Panc1 (cell line): ENCODE measurements at regions not wholly inside any gene's neighbourhood (a gene's known extent, or its start where the extent isn't known, plus 50 kb on each side); places are given as distances from the start of the nearest gene placed in this dataset.

Experiments
- POLR2AphosphoS5 ChIP-seq: IDR thresholded peaks from 2 replicates; pipeline ENCODE4 v1.6.1; 2012; ENCODE audit warnings: mild to moderate bottlenecking, low read depth, low read length, moderate library complexity
- SIN3A ChIP-seq: IDR thresholded peaks from 2 replicates; pipeline ENCODE4 v1.6.1; 2012; ENCODE audit warnings: low read depth, mild to moderate bottlenecking, low read length, moderate library complexity, borderline replicate concordance; ENCODE audit not compliant: insufficient read depth
- TF ChIP-seq, protein P1 (sequence below): fragments of 450-650 bp; IDR thresholded peaks from 2 replicates; pipeline ENCODE4 v1.5.1; 2017; ENCODE audit warnings: mild to moderate bottlenecking
- TF ChIP-seq, protein P2 (sequence below), 2 experiments: IDR thresholded peaks; 2 replicates each; pipeline ENCODE4 v1.6.1; 2011 to 2012; ENCODE audit warnings: low read depth in 2 of 2, control low read depth in 1 of 2, low read length in 1 of 2, mild to moderate bottlenecking in 1 of 2, moderate library complexity in 1 of 2; ENCODE audit not compliant: insufficient read depth in 1 of 2

DNA sequence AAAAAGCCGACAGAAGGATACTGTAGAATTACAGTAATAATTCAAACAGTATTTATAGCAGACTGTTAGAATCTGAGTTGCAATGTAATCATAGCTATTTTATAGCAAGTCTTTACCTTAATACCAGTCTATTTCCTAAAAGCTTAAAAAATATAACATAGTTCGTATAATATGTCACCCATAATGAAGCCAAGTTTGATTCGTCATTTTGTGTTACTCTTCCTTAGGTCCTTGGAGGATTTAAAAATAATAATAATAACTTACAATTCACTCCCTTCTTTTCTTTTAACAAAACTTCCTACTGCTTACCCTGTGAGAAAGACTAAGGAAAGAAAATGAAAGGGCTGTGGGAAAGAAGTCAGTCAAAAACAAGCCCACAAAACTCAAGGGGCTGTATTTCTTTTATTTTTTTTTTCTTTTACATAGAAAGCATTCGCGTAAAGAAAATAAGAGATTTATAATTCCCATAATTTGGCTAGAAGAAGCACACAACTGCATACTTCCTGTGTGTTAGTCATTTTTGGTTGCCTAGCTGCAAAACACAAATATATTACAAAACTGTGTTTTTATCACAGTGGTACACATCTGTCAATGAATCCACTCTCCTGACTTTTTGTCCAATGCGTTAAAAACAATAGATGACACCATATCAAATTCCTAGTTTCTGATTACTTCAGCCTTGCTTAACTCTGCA lies 187.2 kb upstream of the CELF2 start:
- TF ChIP-seq, protein P1, sequence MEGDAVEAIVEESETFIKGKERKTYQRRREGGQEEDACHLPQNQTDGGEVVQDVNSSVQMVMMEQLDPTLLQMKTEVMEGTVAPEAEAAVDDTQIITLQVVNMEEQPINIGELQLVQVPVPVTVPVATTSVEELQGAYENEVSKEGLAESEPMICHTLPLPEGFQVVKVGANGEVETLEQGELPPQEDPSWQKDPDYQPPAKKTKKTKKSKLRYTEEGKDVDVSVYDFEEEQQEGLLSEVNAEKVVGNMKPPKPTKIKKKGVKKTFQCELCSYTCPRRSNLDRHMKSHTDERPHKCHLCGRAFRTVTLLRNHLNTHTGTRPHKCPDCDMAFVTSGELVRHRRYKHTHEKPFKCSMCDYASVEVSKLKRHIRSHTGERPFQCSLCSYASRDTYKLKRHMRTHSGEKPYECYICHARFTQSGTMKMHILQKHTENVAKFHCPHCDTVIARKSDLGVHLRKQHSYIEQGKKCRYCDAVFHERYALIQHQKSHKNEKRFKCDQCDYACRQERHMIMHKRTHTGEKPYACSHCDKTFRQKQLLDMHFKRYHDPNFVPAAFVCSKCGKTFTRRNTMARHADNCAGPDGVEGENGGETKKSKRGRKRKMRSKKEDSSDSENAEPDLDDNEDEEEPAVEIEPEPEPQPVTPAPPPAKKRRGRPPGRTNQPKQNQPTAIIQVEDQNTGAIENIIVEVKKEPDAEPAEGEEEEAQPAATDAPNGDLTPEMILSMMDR, result no peak
- TF ChIP-seq, protein P2, sequence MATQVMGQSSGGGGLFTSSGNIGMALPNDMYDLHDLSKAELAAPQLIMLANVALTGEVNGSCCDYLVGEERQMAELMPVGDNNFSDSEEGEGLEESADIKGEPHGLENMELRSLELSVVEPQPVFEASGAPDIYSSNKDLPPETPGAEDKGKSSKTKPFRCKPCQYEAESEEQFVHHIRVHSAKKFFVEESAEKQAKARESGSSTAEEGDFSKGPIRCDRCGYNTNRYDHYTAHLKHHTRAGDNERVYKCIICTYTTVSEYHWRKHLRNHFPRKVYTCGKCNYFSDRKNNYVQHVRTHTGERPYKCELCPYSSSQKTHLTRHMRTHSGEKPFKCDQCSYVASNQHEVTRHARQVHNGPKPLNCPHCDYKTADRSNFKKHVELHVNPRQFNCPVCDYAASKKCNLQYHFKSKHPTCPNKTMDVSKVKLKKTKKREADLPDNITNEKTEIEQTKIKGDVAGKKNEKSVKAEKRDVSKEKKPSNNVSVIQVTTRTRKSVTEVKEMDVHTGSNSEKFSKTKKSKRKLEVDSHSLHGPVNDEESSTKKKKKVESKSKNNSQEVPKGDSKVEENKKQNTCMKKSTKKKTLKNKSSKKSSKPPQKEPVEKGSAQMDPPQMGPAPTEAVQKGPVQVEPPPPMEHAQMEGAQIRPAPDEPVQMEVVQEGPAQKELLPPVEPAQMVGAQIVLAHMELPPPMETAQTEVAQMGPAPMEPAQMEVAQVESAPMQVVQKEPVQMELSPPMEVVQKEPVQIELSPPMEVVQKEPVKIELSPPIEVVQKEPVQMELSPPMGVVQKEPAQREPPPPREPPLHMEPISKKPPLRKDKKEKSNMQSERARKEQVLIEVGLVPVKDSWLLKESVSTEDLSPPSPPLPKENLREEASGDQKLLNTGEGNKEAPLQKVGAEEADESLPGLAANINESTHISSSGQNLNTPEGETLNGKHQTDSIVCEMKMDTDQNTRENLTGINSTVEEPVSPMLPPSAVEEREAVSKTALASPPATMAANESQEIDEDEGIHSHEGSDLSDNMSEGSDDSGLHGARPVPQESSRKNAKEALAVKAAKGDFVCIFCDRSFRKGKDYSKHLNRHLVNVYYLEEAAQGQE (IDR thresholded peaks at IDR 0.05; ENCODE audit: insufficient read depth in 1 of 2, low read depth in 2 of 2, low read length in 1 of 2), result no peak
- TF ChIP-seq POLR2AphosphoS5 (no peak), SIN3A (no peak)
